SJSA1 (cell line): ENCODE measurements at regions not wholly inside any gene's neighbourhood (a gene's known extent, or its start where the extent isn't known, plus 50 kb on each side); places are given as distances from the start of the nearest gene placed in this dataset.
"Not testable (repeated sequence)": the region's sequence is repeated elsewhere in the genome, so short reads cannot be mapped to it uniquely, and the experiment has no call there.

Experiments used
- DNase-seq, 2 experiments: peaks; one replicate each; pipeline ENCODE4 v3.0.0-alpha.2; 2015 to 2020; ENCODE audit warnings: low spot score in 2 of 2, low read depth in 1 of 2
- H3K27ac ChIP-seq: fragments of 250-450 bp; sonication (Bioruptor Pico); 2 replicates; pipeline ENCODE4 v1.5.1; 2020; ENCODE audit warnings: mild to moderate bottlenecking, moderate library complexity
- H3K27me3 ChIP-seq: fragments of 250-450 bp; sonication (Bioruptor Pico); replicated peaks from 2 replicates; pipeline ENCODE4 v1.5.1; 2020; ENCODE audit warnings: mild to moderate bottlenecking, moderate library complexity
- H3K36me3 ChIP-seq: fragments of 250-450 bp; sonication (Bioruptor Pico); 2 replicates; pipeline ENCODE4 v1.5.1; 2020; ENCODE audit warnings: mild to moderate bottlenecking
- H3K4me1 ChIP-seq: fragments of 250-450 bp; sonication (Bioruptor Pico); replicated peaks from 2 replicates; pipeline ENCODE4 v1.6.1; 2021; ENCODE audit warnings: mild to moderate bottlenecking
- H3K4me3 ChIP-seq: fragments of 250-450 bp; sonication (Bioruptor Pico); 2 replicates; pipeline ENCODE4 v1.5.1; 2020; ENCODE audit warnings: mild to moderate bottlenecking
- H3K9me3 ChIP-seq: fragments of 250-450 bp; sonication (Bioruptor Pico); replicated peaks from 2 replicates; pipeline ENCODE4 v1.5.1; 2020; ENCODE audit warnings: mild to moderate bottlenecking

DNA sequence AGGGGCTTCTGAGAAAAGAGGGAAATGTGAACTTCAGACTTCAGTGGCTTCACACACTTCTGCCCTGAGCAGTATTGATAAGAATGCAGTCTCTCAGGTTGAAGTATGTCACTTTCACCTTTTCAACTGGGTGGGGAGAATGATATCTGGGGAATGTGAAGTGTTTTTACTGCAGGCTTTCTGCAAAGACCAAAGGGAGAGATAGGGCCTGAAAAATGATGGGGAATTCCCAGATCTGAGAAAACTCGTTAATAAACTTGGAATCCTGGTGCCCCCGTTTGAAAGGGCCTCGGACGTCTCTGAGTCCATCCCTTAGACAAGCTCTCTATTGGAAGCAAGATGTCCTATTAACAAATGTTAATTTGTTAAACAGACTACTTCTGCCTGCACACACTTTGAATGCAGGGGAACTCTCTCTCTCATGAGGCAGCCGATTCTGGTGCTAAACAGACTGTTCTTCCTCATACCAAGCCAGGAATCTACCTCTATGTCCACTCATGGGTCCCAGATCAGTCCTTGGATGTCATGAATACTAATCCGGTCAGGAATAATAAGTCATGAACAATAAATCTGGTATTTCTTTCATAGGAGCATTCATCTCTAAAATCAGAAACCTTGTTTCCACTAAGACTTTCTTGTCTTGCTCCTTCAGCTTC, 193.6 kb downstream of the JCAD start:
- H3K27me3 ChIP-seq = no peaks in the 10 kb centered on the region
- DNase-seq = no peak
- no peak overlapping the region for H3K27ac ChIP-seq
- H3K36me3 ChIP-seq = no peaks in the 10 kb centered on the region
- H3K4me3 ChIP-seq = no peak overlapping the region
- no peaks in the 10 kb centered on the region for H3K9me3 ChIP-seq
- peaks cover 26% of the 10 kb centered on the region for H3K4me1 ChIP-seq

DNA sequence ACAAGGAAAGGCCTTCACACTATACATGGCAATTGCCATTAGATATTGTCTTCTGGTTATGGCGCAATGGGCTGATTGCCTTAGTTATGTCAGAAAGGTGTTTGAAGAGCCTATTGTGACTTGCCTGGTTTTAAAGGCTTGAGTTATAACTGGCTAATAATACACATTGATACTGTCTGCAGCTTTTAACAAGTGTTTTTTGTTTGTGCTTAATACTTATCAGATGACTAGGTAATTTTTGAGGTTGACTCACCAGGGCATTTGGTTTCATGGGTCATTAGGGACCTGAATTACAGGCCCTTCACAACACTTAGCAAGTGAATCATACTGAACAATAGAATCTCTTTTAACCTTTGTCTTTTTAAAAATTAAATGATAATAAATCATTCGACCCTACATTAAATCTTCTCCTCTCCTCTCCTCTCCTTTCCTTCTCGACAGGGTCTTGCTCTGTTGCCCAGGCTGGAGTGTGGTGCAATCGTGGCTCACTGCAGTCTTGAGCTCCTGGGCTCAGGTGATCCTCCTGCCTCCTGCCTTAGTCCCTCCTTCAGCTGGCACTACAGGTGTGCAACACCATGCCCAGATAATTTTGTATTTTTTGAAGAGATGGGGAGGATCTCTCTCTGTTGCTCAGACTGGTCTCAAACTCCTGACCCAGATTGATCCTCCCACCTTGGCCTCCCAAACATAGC, 196.3 kb downstream of the JCAD start:
- H3K4me1 ChIP-seq = peaks cover 49% of the 10 kb centered on the region

DNA sequence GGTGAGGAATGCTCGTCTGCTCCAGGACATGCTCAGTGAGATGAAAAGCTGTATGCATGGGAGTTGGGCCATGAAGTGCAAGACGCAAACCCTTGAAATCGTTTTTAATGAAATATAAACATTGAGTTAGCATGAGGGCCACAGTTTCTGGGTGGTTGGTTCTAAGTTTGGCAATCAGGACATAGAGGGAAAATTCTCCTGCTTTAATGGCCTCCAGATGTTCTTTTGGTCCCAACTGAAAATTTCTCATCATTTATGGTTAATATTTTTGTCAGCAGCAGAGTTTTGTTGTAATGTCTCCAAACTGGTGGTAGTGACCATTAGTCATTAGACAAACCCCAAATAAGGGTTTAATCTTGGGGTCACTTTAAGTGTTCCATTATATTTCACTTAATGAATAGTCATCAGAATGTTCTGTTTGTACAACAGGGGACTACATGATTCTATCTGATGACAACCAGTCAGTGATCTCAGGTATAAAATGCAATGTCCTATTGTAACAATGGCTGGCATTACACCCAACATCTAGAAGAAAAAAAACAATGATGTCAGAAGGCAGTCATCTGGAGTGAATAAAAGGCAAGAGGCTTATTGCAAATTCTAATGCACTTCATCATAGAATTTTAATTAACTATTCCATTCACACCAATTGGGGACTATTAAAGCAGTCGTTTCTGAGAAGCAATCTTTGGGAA, 197.4 kb downstream of the JCAD start:
- Histone ChIP-seq H3K4me1 (peaks cover 50% of the 10 kb centered on the region), H3K27ac (peak overlapping the region; percentile 48), H3K27me3 (no peaks in the 10 kb centered on the region), H3K4me3 (no peak overlapping the region), H3K36me3 (no peaks in the 10 kb centered on the region), H3K9me3 (no peaks in the 10 kb centered on the region)
- DNase-seq = peak in 1 of 2 experiments; percentile 47

More for the DNA sequence above, 196.3 kb downstream of the JCAD start:
- Histone ChIP-seq H3K9me3 (no peaks in the 10 kb centered on the region), H3K4me3 (no peak overlapping the region), H3K27me3 (no peaks in the 10 kb centered on the region), H3K36me3 (no peaks in the 10 kb centered on the region), H3K27ac (no peak overlapping the region)
- DNase-seq = peak in 1 of 2 experiments; percentile 50

DNA sequence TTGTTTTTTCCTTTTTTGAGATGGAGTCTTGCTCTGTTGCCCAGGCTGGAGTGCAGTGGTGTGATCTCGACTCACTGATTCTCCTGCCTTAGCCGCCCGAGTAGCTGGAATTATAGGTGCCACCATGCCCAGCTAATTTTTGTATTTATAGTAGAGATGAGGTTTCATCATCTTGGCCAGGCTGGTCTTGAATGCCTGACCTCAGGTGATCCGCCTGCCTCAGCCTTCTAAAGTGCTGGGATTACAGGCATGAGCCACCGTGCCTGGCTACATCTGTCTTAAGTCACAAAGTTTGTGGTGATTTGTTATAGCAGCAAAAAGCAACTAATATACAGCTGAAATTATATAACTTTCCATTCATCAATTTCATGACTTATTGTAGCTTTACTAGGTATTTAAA, 198.2 kb downstream of the JCAD start:
- H3K9me3 ChIP-seq, DNase-seq, H3K27me3 ChIP-seq, H3K4me3 ChIP-seq, H3K27ac ChIP-seq, H3K36me3 ChIP-seq: not testable (repeated sequence)
- H3K4me1 ChIP-seq = peaks cover 50% of the 10 kb centered on the region

DNA sequence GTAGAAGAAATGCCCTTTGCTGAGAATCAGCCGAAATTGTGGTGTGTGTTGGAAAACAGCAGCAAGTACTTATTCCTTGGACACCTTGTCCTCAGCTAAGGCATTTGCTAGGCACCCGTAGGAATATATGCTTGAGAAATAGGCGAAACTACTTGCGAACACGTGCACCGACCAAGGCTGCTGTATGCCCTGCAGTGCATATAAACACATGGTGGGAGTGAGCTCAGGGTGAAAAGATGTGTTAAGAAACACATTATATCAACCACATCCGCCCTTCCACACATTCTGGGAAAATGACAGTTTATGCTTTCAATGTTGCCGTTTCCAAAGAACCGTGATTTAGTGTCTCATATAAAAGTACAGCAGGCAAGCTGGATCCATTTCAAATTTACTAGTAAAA, 199.2 kb downstream of the JCAD start:
- no peaks in the 10 kb centered on the region for H3K27me3 ChIP-seq
- no peak overlapping the region for H3K4me3 ChIP-seq
- peak overlapping the region; percentile 28; the same call in 1 of the 2 replicates for H3K27ac ChIP-seq
- peak; percentile 37 to 53 for DNase-seq
- H3K36me3 ChIP-seq = no peaks in the 10 kb centered on the region
- H3K9me3 ChIP-seq = no peaks in the 10 kb centered on the region
- peaks cover 50% of the 10 kb centered on the region for H3K4me1 ChIP-seq

DNA sequence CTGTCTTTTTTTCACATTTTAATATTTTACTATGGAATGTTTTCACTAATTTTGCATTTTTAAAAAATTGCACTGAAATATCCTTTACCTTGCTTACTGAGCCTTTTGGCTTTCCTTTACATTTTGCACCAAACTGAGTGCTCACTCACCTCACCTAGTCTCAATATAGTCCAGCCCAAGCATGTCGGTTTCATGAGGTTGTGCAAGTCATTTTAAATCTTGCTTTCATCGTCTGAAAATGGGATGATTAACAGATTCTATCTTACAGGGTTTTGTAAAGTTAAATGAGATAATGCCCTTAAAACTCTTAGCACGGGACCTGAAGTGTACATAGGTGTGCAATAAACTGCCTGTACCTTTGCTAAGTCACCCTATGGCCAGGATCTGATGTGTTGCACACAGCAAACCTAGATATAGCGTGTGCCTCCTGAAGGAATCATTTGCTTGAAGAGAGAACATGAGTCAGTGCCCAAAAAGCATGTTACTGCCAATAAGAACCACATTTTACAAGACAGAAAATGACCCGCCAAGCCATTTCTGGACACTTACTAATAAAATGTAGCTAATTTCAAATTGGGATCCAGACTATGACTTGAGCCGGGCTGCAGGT, 199.8 kb downstream of the JCAD start:
- Histone ChIP-seq H3K36me3 (no peaks in the 10 kb centered on the region), H3K4me3 (no peak overlapping the region), H3K27me3 (no peaks in the 10 kb centered on the region), H3K27ac (no peak overlapping the region), H3K9me3 (no peaks in the 10 kb centered on the region), H3K4me1 (peaks cover 50% of the 10 kb centered on the region)
- no peak for DNase-seq

DNA sequence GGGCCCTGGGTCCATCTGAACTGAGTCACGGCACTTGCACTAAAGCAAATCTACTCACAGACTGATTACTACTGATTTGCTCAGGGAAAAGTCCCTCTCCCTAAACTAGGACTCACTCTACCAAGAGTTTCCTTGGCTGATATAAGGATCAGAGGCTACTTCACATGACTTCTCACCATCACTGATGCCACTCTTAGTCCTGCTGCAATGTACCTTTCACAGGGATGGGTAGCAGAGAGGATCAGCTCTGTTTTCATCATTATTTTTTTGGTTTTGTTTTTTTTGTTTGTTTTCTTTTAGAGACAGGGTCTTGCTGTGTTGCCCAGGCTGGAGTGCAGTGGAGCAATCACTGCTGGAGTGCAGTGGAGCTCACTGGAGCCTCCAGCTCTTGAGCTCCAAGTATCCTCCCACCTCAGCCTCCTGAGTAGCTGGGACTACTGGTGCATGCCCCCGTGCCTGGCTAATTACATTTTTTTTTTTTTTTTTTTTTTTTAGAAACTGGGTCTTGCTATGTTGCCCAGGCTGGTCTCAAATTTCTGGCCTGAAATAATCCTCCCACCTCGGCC, 200.6 kb downstream of the JCAD start:
- Histone ChIP-seq H3K27ac (no peak overlapping the region), H3K4me1 (peaks cover 50% of the 10 kb centered on the region)

DNA sequence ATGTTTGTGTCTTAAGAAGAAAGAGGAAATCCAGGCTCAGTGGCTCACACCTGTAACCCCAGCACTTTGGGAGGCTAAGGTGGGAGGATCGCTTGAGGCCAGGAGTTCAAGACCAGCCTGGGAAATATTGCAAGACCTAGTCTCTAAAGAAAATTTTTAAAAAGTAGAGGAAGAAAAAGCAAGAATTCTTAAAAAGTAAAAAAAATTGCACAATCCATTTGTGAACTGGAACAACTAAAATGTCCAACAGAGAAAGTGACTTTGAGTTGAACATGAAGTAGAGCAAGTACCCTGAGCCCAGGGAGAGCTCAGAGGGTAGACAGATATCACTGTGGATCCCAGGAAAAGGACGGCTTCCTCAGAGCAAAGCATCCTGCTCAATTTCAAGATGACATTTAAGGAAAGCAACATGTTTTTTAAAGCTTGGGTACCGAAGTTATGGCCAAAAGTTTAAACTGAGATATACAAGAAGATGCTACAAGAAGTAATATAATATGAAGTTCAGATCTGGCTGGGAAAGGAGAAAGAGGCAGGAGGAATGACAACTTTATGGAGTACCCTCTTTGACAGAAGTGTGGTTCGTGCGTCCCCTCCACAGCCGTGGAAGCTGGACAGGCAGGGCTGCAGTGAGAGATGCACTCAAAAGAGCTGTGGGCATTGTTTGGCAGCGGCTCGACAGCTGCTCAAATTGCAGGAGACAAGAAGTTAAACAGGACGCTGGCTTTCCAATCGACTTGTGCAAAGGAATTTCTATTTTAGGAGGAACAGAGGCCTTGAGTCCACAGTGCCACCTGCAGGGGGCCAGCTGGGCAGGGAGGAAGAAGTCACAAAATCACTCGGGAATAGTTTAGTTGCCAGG, 201.3 kb downstream of the JCAD start:
- H3K27me3 ChIP-seq = no peaks in the 10 kb centered on the region
- DNase-seq = peak; percentile 71 to 72
- H3K27ac ChIP-seq = no peak overlapping the region
- H3K4me3 ChIP-seq = no peak overlapping the region
- H3K36me3 ChIP-seq = no peaks in the 10 kb centered on the region
- no peaks in the 10 kb centered on the region for H3K9me3 ChIP-seq
- H3K4me1 ChIP-seq = peaks cover 46% of the 10 kb centered on the region

More for the DNA sequence above, 200.6 kb downstream of the JCAD start:
- no peak for DNase-seq
- no peaks in the 10 kb centered on the region for H3K9me3 ChIP-seq
- H3K36me3 ChIP-seq = no peaks in the 10 kb centered on the region
- H3K27me3 ChIP-seq = no peaks in the 10 kb centered on the region
- no peak overlapping the region for H3K4me3 ChIP-seq

DNA sequence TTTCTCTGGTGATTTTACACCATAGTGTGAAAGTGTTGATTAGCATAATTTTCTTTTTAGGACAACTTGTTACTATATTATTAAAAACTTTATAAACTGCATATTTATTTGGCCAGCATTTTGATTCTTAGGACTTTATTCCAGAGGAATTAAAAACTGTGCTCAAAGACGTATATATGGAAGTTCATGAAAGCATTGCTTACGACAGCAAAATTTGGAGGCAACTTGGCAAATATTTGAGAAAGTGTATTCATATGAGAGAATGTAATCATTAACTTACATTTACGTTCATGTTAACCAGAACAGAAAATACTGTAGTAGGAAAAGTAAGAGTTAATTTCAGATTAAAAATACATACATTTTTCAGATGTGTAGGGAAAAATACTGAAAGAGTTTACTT, 203.1 kb downstream of the JCAD start:
- no peaks in the 10 kb centered on the region for H3K9me3 ChIP-seq
- no peaks in the 10 kb centered on the region for H3K36me3 ChIP-seq
- H3K27me3 ChIP-seq = no peaks in the 10 kb centered on the region

DNA sequence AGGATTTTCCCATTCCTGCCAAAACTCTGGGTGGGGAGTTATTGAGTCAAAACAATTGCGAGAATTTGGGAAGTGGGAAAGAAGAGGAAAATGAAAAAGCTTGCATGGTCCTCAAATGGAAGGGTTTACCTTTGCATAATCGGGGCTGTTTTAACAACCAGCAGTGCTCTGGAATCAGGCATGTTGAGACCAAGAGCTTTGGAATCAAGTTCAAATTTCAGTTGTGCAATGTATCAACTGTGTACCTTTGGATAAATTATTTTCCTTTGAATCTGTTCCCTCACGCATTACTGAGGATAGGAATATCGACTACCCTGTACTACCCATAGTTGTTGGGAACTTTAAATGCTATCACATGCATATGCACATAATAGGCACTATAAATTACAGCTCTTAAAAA, 205.5 kb downstream of the JCAD start:
- Histone ChIP-seq H3K4me1 (peaks cover 24% of the 10 kb centered on the region), H3K9me3 (no peaks in the 10 kb centered on the region), H3K36me3 (no peaks in the 10 kb centered on the region), H3K27me3 (no peaks in the 10 kb centered on the region), H3K4me3 (no peak overlapping the region), H3K27ac (no peak overlapping the region)
- no peak for DNase-seq

More for the DNA sequence above, 203.1 kb downstream of the JCAD start:
- Histone ChIP-seq H3K27ac (no peak overlapping the region), H3K4me1 (peaks cover 29% of the 10 kb centered on the region), H3K4me3 (no peak overlapping the region)
- DNase-seq = no peak

DNA sequence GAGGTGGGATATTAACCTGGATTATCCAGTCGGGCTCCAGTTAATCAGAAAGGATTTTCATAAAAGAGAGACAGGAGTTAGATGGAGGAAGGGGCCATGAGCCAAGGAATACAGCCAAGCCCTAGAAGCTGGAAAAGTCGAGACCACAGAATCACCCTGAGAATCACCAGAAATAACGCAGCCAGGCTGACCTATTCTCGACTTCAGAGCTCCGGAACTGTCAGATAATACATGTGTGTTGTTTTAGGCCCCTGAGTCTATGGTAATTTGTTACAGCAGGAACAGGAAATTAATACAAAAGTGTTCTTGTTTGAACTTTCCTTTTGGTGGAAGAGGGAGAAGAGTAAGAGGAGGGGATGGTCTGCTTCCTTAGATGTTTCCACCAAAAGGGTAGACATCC, 208.1 kb downstream of the JCAD start:
- no peak for DNase-seq
- Histone ChIP-seq H3K9me3 (no peaks in the 10 kb centered on the region), H3K4me1 (peaks cover 18% of the 10 kb centered on the region), H3K27me3 (no peaks in the 10 kb centered on the region), H3K27ac (no peak overlapping the region), H3K4me3 (no peak overlapping the region), H3K36me3 (no peaks in the 10 kb centered on the region)

DNA sequence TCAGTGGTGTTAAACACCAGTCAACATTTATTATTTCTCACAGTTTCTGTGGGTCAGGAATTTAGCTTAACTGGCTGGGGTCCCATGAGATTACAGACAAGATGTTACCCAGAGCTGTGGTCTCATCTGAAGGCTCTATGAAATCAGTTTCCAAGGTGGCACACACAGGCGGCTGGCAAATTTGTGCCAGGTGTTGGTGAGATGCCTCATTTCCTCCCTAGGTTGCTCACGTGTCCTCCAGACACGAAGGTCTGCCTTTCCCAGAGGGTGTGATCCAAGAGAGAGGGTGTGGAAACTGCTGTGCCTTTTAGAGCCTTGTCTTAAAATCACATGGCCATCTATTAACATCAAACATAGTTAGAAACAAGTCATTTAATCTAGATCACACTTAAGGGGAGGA, 209.0 kb downstream of the JCAD start:
- no peak overlapping the region for H3K4me3 ChIP-seq
- H3K27me3 ChIP-seq = no peaks in the 10 kb centered on the region

DNA sequence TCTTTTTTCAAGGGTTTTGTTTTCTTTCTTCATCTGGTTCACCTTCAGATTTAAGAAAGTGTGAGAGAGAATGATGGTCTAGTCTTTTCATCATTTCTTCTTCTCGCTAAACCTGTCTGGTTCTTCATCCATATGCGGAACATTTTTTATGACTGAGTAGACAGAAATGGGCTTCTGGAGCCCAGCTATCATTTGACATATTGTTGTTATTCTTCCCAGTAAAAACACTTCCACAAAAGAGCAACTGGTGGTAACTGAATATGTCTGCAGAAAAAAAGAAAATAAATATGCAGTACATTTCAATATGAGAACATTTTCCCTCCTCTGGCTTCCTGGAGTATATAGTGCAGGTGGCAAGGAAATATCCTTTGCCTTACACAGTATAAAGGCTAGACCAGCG, 209.5 kb downstream of the JCAD start:
- peak overlapping the region; percentile 66 for H3K27ac ChIP-seq
- peaks cover 18% of the 10 kb centered on the region for H3K4me1 ChIP-seq
- H3K36me3 ChIP-seq = no peaks in the 10 kb centered on the region
- H3K4me3 ChIP-seq = peak overlapping the region; percentile 26
- no peaks in the 10 kb centered on the region for H3K9me3 ChIP-seq
- no peaks in the 10 kb centered on the region for H3K27me3 ChIP-seq
- no peak for DNase-seq

More for the DNA sequence above, 209.0 kb downstream of the JCAD start:
- Histone ChIP-seq H3K27ac (peak overlapping the region; percentile 66; the same call in 1 of the 2 replicates), H3K9me3 (no peaks in the 10 kb centered on the region), H3K36me3 (no peaks in the 10 kb centered on the region), H3K4me1 (peaks cover 18% of the 10 kb centered on the region)
- no peak for DNase-seq
